GM21529 (cell line): ENCODE measurements at regions not wholly inside any gene's neighbourhood (a gene's known extent, or its start where the extent isn't known, plus 50 kb on each side); places are given as distances from the start of the nearest gene placed in this dataset.
"Not testable (repeated sequence)": the region's sequence is repeated elsewhere in the genome, so short reads cannot be mapped to it uniquely, and the experiment has no call there.

Experiments
- ATAC-seq: cut with Tn5 transposase; IDR thresholded peaks from one replicate; pipeline ENCODE4 v1.9.1; 2021; ENCODE audit not compliant: unreplicated experiment

- ATAC-seq = not testable (repeated sequence)
Observed at GRCh38 chr2:208921358-208921757, 502.5 kb upstream of the MAP2 start.

DNA sequence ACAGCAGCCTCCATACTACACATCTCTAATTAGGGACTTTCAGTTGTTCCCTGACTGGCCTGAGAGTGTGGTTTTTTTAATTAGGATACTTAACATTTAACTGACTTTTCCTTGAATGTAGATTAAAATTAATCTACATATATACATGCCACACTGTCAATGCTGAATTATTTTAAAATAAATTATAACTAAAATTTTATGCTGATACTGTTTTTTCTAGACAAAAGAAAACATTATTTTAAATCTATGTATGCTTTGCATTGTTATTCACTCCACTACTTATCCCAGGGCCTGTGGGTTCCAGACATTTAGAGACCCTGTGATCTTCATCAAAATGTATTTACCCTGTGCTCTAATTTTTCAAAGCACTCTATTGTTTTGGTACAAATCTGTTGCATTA lies 496.0 kb upstream of the MAP2 start:
- ATAC-seq = no peak

- no peak for ATAC-seq
Observed at GRCh38 chr2:208929139-208929864, 494.5 kb upstream of the MAP2 start.

- no peak for ATAC-seq
Observed at GRCh38 chr2:208929894-208930427, 493.9 kb upstream of the MAP2 start.

- ATAC-seq = no peak
Observed at GRCh38 chr2:208935531-208935930, 488.3 kb upstream of the MAP2 start.

DNA sequence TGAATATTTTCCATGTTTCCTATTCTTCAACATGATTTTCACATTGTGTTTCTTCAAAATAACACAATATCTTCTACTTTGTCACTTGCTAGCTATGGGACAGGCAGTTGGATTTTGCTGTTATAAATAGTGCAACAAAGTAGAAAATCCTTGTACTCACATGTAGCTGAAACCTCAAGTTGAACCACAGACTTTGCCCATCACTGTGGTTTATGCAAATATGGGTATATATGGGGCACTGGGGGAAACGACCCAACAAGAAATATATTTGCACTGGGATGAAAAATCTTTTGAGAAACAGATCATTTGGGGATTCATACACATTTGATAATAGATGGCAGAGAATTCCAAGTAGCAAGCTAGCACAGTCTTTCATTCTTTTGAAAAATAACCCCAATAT lies 486.3 kb upstream of the MAP2 start:
- no peak for ATAC-seq

DNA sequence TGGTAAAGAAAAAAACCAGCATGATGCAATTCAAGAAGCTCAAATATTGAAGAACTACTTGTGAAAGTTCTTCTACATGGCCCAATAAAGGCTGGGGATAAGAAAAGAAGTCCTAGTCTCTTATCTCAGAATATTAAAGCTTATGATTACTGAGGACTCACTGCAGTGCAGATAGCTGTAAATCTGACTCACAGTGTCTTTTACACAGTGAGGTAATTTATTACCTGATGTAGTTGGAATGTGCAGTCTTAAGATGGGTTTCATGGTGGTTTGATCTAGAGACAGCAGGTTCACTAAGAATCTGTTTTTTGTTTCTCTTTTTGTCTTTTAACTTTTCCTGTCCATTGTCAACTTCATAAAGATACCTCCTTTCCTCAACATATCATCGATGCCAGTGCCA lies 484.0 kb upstream of the MAP2 start:
- ATAC-seq = no peak

GRCh38 chr2:208945719-208946256 lies 478.1 kb upstream of the MAP2 start:
- ATAC-seq = no peak

DNA sequence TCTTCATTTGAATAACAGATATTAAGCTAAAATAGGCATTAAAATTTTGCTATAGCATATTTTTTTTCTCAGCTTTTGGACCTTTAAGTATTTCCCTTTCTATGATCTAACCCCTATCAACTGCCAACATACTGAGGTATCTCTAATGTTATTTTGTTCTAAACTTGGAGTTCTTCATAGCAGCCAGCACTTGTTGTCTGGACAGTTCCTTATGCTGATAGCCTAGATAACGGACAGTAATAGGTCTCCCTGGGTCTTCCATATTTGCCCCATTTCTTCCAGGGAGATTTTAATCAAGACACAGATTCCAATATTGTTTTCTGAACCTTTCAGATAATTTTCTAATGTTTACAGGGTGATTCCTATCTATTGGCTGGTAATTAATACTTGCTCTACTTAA lies 475.8 kb upstream of the MAP2 start:
- no peak for ATAC-seq

- ATAC-seq = no peak
Observed at GRCh38 chr2:208970070-208970469, 453.8 kb upstream of the MAP2 start.

DNA sequence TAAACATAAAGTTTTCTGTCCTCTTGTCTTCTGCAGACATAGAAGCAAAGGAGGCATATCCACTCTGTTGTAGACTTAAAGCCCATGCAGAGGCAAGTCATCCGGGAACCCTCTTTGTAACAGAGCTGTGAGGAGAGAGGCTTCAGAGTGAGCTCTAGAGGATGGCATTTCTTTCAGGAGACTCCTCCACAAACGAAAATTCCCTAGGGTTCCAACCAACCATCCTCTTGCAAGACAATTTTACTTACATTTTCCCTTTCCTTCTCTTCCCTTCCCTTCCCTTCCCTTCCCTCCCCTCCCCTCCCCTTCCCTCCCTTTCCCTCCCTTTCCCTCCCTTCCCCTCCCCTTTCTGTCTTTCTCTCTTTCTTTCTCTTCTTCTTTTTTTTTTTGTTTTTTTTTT lies 446.3 kb upstream of the MAP2 start:
- ATAC-seq = no peak

- ATAC-seq = no peak
Observed at GRCh38 chr2:208978946-208979345, 444.9 kb upstream of the MAP2 start.

GRCh38 chr2:208980321-208980720 lies 443.5 kb upstream of the MAP2 start:
- ATAC-seq = no peak

DNA sequence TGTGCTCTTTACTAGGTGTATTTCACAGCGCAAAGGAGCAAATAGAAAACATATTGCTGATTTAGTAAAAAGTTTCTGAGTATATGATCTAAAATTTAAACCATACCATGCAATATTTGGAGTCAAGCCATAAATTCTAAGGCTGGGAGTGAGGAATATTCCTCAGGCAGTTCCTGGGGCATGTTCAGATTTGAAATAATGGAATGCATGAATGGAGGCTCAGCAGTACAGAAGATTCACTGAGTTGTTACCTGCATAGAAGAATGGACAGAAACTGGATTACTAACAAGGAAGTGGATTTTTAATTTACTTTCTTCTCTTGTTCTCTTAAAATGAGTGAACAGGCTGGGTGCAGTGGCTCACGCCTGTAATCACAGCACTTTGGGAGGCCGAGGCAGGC lies 441.0 kb upstream of the MAP2 start:
- ATAC-seq = no peak

GRCh38 chr2:208983486-208983885 lies 440.4 kb upstream of the MAP2 start:
- ATAC-seq = no peak

DNA sequence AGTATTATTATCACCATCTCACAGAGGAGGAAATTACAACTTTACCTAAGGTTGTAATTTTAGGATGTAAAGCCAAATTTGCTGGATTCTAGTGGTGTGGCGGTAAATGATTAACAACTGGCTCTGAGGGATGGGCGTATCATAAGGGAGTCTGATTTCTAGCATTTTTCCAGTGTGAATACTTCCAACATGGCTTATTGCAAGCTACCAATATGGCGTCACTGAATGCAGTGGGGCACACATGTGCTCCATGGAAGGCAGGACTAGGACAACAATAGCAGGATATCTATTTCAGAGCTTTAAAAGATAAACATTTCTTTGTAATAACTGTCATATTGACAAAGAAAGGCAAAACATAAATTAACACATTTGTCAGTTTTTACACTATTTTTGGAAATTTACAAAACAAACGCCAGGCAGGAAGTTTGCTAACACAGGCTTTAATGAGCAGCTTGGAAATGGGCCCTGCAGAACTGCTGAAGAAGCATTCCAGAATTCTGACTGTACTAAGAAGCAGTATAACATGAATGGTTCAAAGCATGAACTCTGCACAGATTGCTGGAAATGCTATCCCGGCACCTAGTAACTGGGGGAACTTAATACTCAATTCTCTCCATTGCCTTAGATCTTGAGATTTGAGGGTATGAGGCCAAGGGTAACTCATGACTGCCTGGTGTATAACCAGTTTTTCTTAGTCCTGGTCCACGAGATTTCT lies 439.3 kb upstream of the MAP2 start:
- ATAC-seq = no peak

- ATAC-seq = no peak
Observed at GRCh38 chr2:208985644-208986043, 438.2 kb upstream of the MAP2 start.

GRCh38 chr2:208990716-208991115 lies 433.1 kb upstream of the MAP2 start:
- no peak for ATAC-seq

GRCh38 chr2:208999911-209000310 lies 423.9 kb upstream of the MAP2 start:
- no peak for ATAC-seq

GRCh38 chr2:209002054-209002453 lies 421.8 kb upstream of the MAP2 start:
- ATAC-seq = no peak

DNA sequence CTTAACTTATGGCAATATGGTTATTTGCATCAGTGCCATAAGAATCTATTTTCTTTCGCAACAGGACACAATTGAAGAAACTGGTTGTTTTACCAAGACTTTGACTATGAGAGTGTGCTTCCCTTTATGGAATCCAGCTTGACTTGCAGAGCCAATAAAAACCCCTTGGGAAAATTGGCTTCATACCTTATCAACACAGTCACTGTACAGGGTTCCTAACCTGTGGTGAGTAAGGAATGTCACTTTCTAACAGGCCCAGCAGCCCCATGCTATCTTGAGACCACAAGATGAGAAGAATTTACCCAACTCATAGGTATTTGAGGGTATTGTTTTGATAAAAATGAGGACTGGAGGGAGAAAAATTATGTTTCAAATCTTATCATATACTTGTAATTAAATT lies 418.5 kb upstream of the MAP2 start:
- ATAC-seq = no peak

- ATAC-seq = no peak
Observed at GRCh38 chr2:209008636-209009287, 415.1 kb upstream of the MAP2 start.
